A549 (cell line): ENCODE measurements at regions not wholly inside any gene's neighbourhood (a gene's known extent, or its start where the extent isn't known, plus 50 kb on each side); places are given as distances from the start of the nearest gene placed in this dataset.

ENCODE experiments used
- CBX8 ChIP-seq: fragments of 200-600 bp; sonication (generic); IDR thresholded peaks from 2 replicates; pipeline ENCODE4 v1.6.1; 2016
- CTCF ChIP-seq: fragments of >200 bp; sonication (Bioruptor Twin); formaldehyde crosslinking; IDR thresholded peaks from 3 replicates; pipeline ENCODE4 v1.5.1; 2016
- EHMT2 ChIP-seq: fragments of 200-600 bp; sonication (generic); IDR thresholded peaks from 2 replicates; pipeline ENCODE4 v1.6.1; 2016; ENCODE audit warnings: antibody characterized with exemption, low read depth, mild to moderate bottlenecking, moderate library complexity
- GATA3 ChIP-seq: IDR thresholded peaks from 2 replicates; pipeline ENCODE4 v1.6.1; 2012; ENCODE audit warnings: borderline replicate concordance
- HDAC2 ChIP-seq: fragments of 200-600 bp; sonication (generic); IDR thresholded peaks from 2 replicates; pipeline ENCODE4 v1.6.1; 2016
- JUN ChIP-seq, 2 experiments: fragments of >200 bp; sonication (Bioruptor Twin); formaldehyde crosslinking; IDR thresholded peaks; 2 replicates in 1 of 2; 3 replicates in 1 of 2; pipeline ENCODE4 v1.6.1; 2016 to 2017
- MAX ChIP-seq: IDR thresholded peaks from 2 replicates; pipeline ENCODE4 v1.6.1; 2012
- NR3C1 ChIP-seq: fragments of >200 bp; sonication (Bioruptor Twin); formaldehyde crosslinking; IDR thresholded peaks from 3 replicates; pipeline ENCODE4 v1.6.1; 2017
- PHF8 ChIP-seq: fragments of 200-600 bp; sonication (generic); IDR thresholded peaks from 2 replicates; pipeline ENCODE4 v1.6.1; 2016; ENCODE audit warnings: low read depth, mild to moderate bottlenecking, antibody characterized with exemption, moderate library complexity, borderline replicate concordance
- POLR2A ChIP-seq: IDR thresholded peaks from 2 replicates; pipeline ENCODE4 v1.6.1; 2012; ENCODE audit warnings: mild to moderate bottlenecking, low read length
- REST ChIP-seq: fragments of 200-600 bp; sonication (generic); IDR thresholded peaks from 2 replicates; pipeline ENCODE4 v1.6.1; 2016; ENCODE audit warnings: antibody characterized with exemption, mild to moderate bottlenecking, moderate library complexity
- SMC3 ChIP-seq: fragments of >200 bp; sonication (Bioruptor Twin); formaldehyde crosslinking; IDR thresholded peaks from 3 replicates; pipeline ENCODE4 v1.6.1; 2018; ENCODE audit warnings: inconsistent platforms
- TF ChIP-seq, protein P1 (sequence below): fragments of 450-650 bp; IDR thresholded peaks from 2 replicates; pipeline ENCODE4 v1.6.1; 2014; ENCODE audit warnings: antibody characterized with exemption

DNA sequence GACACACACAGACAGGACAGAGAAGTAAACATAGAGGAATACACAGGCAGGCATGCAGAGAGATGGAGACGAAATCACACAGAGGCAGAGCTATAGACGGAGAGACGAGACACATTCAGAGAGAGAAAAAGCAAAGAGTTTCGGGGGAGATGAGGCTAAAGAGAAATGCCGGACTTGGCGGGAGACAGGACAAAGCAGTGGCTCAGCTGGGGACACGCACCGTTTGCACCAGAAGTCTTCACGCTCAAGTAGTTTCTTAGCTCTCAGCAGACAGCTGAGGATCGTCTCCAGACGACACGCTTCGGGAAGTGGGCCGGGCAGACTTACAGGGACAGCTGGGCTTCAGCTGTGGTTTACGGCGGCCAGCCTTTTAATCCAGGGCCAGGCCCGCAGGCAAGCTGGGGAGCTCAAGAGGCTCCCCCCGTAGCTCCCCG is 56.2 kb upstream of the DLG1 start:
- no peak for TF ChIP-seq REST
- TF ChIP-seq CTCF, result no peak
- TF ChIP-seq HDAC2, result no peak
- no peak for TF ChIP-seq POLR2A
- no peak for TF ChIP-seq JUN (IDR thresholded peaks at IDR 0.05)
- TF ChIP-seq NR3C1, result no peak
- TF ChIP-seq GATA3, result no peak
- no peak for TF ChIP-seq MAX
- TF ChIP-seq, protein P1, sequence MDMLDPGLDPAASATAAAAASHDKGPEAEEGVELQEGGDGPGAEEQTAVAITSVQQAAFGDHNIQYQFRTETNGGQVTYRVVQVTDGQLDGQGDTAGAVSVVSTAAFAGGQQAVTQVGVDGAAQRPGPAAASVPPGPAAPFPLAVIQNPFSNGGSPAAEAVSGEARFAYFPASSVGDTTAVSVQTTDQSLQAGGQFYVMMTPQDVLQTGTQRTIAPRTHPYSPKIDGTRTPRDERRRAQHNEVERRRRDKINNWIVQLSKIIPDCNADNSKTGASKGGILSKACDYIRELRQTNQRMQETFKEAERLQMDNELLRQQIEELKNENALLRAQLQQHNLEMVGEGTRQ, result no peak
- TF ChIP-seq EHMT2, result no peak
- no peak for TF ChIP-seq PHF8
- TF ChIP-seq CBX8, result no peak
- TF ChIP-seq SMC3, result no peak
